PFSK-1 (cell line): ENCODE measurements at regions not wholly inside any gene's neighbourhood (a gene's known extent, or its start where the extent isn't known, plus 50 kb on each side); places are given as distances from the start of the nearest gene placed in this dataset.

ENCODE experiments used
- SIN3A ChIP-seq: IDR thresholded peaks from 2 replicates; pipeline ENCODE4 v1.6.1; 2012; ENCODE audit warnings: mild to moderate bottlenecking, low read length, moderate library complexity, borderline replicate concordance; ENCODE audit not compliant: insufficient read depth
- TF ChIP-seq, protein P1 (sequence below), 2 experiments: IDR thresholded peaks; 2 replicates each; pipeline versions ENCODE4 v1.6.1 to v1.8.0; 2011 to 2012; ENCODE audit warnings: low read depth in 2 of 2, low read length in 2 of 2, control low read depth in 1 of 2, inconsistent platforms in 1 of 2, mild to moderate bottlenecking in 1 of 2, moderate library complexity in 1 of 2; ENCODE audit not compliant: insufficient read depth in 1 of 2

- TF ChIP-seq, protein P1, sequence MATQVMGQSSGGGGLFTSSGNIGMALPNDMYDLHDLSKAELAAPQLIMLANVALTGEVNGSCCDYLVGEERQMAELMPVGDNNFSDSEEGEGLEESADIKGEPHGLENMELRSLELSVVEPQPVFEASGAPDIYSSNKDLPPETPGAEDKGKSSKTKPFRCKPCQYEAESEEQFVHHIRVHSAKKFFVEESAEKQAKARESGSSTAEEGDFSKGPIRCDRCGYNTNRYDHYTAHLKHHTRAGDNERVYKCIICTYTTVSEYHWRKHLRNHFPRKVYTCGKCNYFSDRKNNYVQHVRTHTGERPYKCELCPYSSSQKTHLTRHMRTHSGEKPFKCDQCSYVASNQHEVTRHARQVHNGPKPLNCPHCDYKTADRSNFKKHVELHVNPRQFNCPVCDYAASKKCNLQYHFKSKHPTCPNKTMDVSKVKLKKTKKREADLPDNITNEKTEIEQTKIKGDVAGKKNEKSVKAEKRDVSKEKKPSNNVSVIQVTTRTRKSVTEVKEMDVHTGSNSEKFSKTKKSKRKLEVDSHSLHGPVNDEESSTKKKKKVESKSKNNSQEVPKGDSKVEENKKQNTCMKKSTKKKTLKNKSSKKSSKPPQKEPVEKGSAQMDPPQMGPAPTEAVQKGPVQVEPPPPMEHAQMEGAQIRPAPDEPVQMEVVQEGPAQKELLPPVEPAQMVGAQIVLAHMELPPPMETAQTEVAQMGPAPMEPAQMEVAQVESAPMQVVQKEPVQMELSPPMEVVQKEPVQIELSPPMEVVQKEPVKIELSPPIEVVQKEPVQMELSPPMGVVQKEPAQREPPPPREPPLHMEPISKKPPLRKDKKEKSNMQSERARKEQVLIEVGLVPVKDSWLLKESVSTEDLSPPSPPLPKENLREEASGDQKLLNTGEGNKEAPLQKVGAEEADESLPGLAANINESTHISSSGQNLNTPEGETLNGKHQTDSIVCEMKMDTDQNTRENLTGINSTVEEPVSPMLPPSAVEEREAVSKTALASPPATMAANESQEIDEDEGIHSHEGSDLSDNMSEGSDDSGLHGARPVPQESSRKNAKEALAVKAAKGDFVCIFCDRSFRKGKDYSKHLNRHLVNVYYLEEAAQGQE (IDR thresholded peaks at IDR 0.05; ENCODE audit: insufficient read depth in 1 of 2, low read depth in 2 of 2, low read length in 2 of 2): no peak
- TF ChIP-seq SIN3A: no peak
Measured at GRCh38 chr3:30522476-30522875, 83.9 kb upstream of the TGFBR2 start.
